Activated CD4-positive, alpha-beta T cell treated with anti-CD3 and anti-CD28 coated beads, Interleukin-2, amount 50 U/mL, for 48 hours (primary cell): ENCODE measurements at regions not wholly inside any gene's neighbourhood (a gene's known extent, or its start where the extent isn't known, plus 50 kb on each side); places are given as distances from the start of the nearest gene placed in this dataset.

Experiments
- DNase-seq, 2 experiments: peaks; one replicate each; pipeline ENCODE4 v3.0.0-alpha.2; 2020

GRCh38 chr18:22114526-22115321, 54.7 kb upstream of the GATA6 start:
- no peak for DNase-seq

- DNase-seq, result no peak
Measured at GRCh38 chr18:22115573-22115972, 53.8 kb upstream of the GATA6 start.
